ENCODE measurements at regions not wholly inside any gene's neighbourhood (a gene's known extent, or its start where the extent isn't known, plus 50 kb on each side); places are given as distances from the start of the nearest gene placed in this dataset.

GRCh38 chr15:29550834-29551465 is 271.3 kb downstream of the TJP1 start:
- no peaks in the 10 kb centered on the region for H3K9me2 ChIP-seq (replicated peaks; ENCODE audit: insufficient read depth)
- H3K4me3 ChIP-seq, result no peak overlapping the region
- H4K20me1 ChIP-seq (ENCODE audit: insufficient read depth, poor library complexity, severe bottlenecking), result no peaks in the 10 kb centered on the region
- no peaks in the 10 kb centered on the region for H3K27me3 ChIP-seq
- no peaks in the 10 kb centered on the region for H3K79me2 ChIP-seq
- H3K27ac ChIP-seq, result no peak overlapping the region
- no peaks in the 10 kb centered on the region for H3K9me3 ChIP-seq (ENCODE audit: low read depth)
- no peak overlapping the region for H3K4me2 ChIP-seq
- 92% methylated on average over 5 of the region's 5 CpGs for WGBS (ENCODE audit: low lambda C conversion rate, missing lambda C conversion rate)
- TF ChIP-seq EZH2 (IDR thresholded peaks at IDR 0.05; ENCODE audit: borderline replicate concordance), result no peak
- no peak for TF ChIP-seq EZH2phosphoT487 (IDR thresholded peaks at IDR 0.05; ENCODE audit: low read depth, severe bottlenecking, unreplicated experiment)
- no peak for TF ChIP-seq CTCF (IDR thresholded peaks at IDR 0.05; ENCODE audit: poor library complexity)
- H3K36me3 ChIP-seq (replicated peaks; ENCODE audit: insufficient read depth, low read depth), result no peaks in the 10 kb centered on the region
- no peak overlapping the region for H2AFZ ChIP-seq
- H3K4me1 ChIP-seq (ENCODE audit: insufficient read depth), result no peaks in the 10 kb centered on the region
- DNase-seq (ENCODE audit: low spot score), result no peak

GRCh38 chr15:29548006-29548405 is 274.3 kb downstream of the TJP1 start:
- no peak for TF ChIP-seq EZH2 (IDR thresholded peaks at IDR 0.05; ENCODE audit: borderline replicate concordance)
- TF ChIP-seq EZH2phosphoT487 (IDR thresholded peaks at IDR 0.05; ENCODE audit: low read depth, severe bottlenecking, unreplicated experiment), result no peak
- no peak for TF ChIP-seq CTCF (IDR thresholded peaks at IDR 0.05; ENCODE audit: poor library complexity)
- 85% methylated on average over 2 of the region's 2 CpGs for WGBS (ENCODE audit: low lambda C conversion rate, missing lambda C conversion rate)

GRCh38 chr15:29544513-29545128 is 275.0 kb upstream of the NSMCE3 start:
- Histone ChIP-seq H3K9me2 (replicated peaks; ENCODE audit: insufficient read depth) (no peaks in the 10 kb centered on the region), H3K36me3 (replicated peaks; ENCODE audit: insufficient read depth, low read depth) (no peaks in the 10 kb centered on the region), H3K4me3 (no peak overlapping the region), H3K79me2 (no peaks in the 10 kb centered on the region), H3K4me1 (ENCODE audit: insufficient read depth) (no peaks in the 10 kb centered on the region), H3K9me3 (ENCODE audit: low read depth) (no peaks in the 10 kb centered on the region), H2AFZ (no peak overlapping the region), H4K20me1 (ENCODE audit: insufficient read depth, poor library complexity, severe bottlenecking) (no peaks in the 10 kb centered on the region), H3K27me3 (no peaks in the 10 kb centered on the region), H3K27ac (no peak overlapping the region), H3K4me2 (no peak overlapping the region)
- DNase-seq (ENCODE audit: low spot score), result no peak
- 59% methylated on average over 7 of the region's 7 CpGs for WGBS (ENCODE audit: low lambda C conversion rate, missing lambda C conversion rate)
- no peak for TF ChIP-seq EZH2phosphoT487 (IDR thresholded peaks at IDR 0.05; ENCODE audit: low read depth, severe bottlenecking, unreplicated experiment)
- no peak for TF ChIP-seq CTCF (IDR thresholded peaks at IDR 0.05; ENCODE audit: poor library complexity)
- TF ChIP-seq EZH2 (IDR thresholded peaks at IDR 0.05; ENCODE audit: borderline replicate concordance), result no peak

More at GRCh38 chr15:29548006-29548405, 274.3 kb downstream of the TJP1 start:
- no peak for DNase-seq (ENCODE audit: low spot score)
- Histone ChIP-seq H3K4me3 (no peak overlapping the region), H3K9me3 (ENCODE audit: low read depth) (no peaks in the 10 kb centered on the region), H3K36me3 (replicated peaks; ENCODE audit: insufficient read depth, low read depth) (no peaks in the 10 kb centered on the region), H3K27me3 (no peaks in the 10 kb centered on the region), H2AFZ (no peak overlapping the region), H4K20me1 (ENCODE audit: insufficient read depth, poor library complexity, severe bottlenecking) (no peaks in the 10 kb centered on the region), H3K27ac (no peak overlapping the region), H3K79me2 (no peaks in the 10 kb centered on the region), H3K4me1 (ENCODE audit: insufficient read depth) (no peaks in the 10 kb centered on the region), H3K4me2 (no peak overlapping the region), H3K9me2 (replicated peaks; ENCODE audit: insufficient read depth) (no peaks in the 10 kb centered on the region)
